Mucosa of descending colon (tissue), 3 donors: ENCODE measurements at regions not wholly inside any gene's neighbourhood (a gene's known extent, or its start where the extent isn't known, plus 50 kb on each side); places are given as distances from the start of the nearest gene placed in this dataset.
A peak's percentile ranks its signal among the peaks of the same experiment; 100 is the strongest.

Experiments used
- ATAC-seq: fragments of 200-7000 bp; cut with Tn5 transposase; one replicate; pipeline ENCODE4 v1.9.1; 2020; ENCODE audit warnings: mild to moderate bottlenecking, moderate library complexity
- DNase-seq, 3 donors: peaks; one replicate each; pipeline ENCODE4 v3.0.0-alpha.2; 2020
- H3K36me3 ChIP-seq: fragments of 200-600 bp; one replicate; pipeline ENCODE4 v1.8.0; 2021; ENCODE audit warnings: low read depth, mild to moderate bottlenecking
- H3K4me1 ChIP-seq: fragments of 200-600 bp; one replicate; pipeline ENCODE4 v1.8.0; 2021; ENCODE audit warnings: low read depth, mild to moderate bottlenecking
- H3K4me3 ChIP-seq: fragments of 200-600 bp; one replicate; pipeline ENCODE4 v1.8.0; 2021; ENCODE audit warnings: mild to moderate bottlenecking
- H3K9me3 ChIP-seq: fragments of 200-600 bp; one replicate; pipeline ENCODE4 v1.8.0; 2021; ENCODE audit warnings: mild to moderate bottlenecking
- intact Hi-C, 2 donors: fragments of 100-400 bp; cut with DNase I in 1 of 2; cut with micrococcal nuclease in 1 of 2; formaldehyde crosslinking; loops; one replicate each; pipeline versions ENCODE4 v1.11.0 to v1.11.1; 2022; cut with DNase I, micrococcal nuclease
- TF ChIP-seq, protein P1 (sequence below): fragments of 200-600 bp; IDR thresholded peaks from one replicate; pipeline ENCODE4 v1.8.0; 2022; ENCODE audit warnings: antibody characterized with exemption, mild to moderate bottlenecking
- donor health status: DM: no; HTN: no; CAD: no; lungs with moderate emphysema.
- donor health status: DM: no; HTN: no; CAD: no.
- donor health status: DM: no; HTN: yes; CAD: no.

DNA sequence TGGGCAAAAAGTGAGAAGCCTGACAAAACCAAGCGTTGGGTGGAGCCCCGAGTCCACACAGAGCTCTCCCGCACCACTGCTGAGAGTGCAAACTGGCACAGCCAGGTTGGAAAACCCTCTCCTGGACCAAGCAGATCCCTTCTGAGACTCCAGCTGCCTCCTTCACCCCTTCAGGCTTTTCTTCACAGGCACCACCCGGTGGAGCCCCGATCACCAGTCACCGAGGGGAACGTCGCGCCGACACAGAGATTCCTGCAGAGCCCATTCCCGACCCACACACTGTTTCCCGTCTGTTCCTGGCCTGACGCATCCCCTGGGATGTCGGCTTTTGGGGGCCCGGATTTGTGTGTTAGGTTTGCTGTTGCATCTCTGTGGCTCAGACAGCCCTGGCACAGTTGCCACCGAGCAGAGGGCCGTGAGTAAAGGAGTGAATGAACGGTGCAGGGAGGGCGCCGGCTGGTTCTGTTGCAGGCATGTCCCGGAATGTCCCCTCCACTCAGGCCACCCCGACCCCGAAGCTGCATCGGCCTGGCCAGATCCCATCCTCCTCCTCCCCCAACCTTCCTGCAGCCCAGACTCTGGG lies 51.0 kb upstream of the INPP5A start:
- TF ChIP-seq, protein P1, sequence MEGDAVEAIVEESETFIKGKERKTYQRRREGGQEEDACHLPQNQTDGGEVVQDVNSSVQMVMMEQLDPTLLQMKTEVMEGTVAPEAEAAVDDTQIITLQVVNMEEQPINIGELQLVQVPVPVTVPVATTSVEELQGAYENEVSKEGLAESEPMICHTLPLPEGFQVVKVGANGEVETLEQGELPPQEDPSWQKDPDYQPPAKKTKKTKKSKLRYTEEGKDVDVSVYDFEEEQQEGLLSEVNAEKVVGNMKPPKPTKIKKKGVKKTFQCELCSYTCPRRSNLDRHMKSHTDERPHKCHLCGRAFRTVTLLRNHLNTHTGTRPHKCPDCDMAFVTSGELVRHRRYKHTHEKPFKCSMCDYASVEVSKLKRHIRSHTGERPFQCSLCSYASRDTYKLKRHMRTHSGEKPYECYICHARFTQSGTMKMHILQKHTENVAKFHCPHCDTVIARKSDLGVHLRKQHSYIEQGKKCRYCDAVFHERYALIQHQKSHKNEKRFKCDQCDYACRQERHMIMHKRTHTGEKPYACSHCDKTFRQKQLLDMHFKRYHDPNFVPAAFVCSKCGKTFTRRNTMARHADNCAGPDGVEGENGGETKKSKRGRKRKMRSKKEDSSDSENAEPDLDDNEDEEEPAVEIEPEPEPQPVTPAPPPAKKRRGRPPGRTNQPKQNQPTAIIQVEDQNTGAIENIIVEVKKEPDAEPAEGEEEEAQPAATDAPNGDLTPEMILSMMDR, result no peak
- intact Hi-C loops, result no loop called here
- no peak overlapping the region for H3K4me3 ChIP-seq
- no peaks in the 10 kb centered on the region for H3K4me1 ChIP-seq
- ATAC-seq (no peak), DNase-seq (peak in 1 of 3 donors; percentile 34)
- H3K36me3 ChIP-seq, result no peaks in the 10 kb centered on the region
- H3K9me3 ChIP-seq, result no peaks in the 10 kb centered on the region

DNA sequence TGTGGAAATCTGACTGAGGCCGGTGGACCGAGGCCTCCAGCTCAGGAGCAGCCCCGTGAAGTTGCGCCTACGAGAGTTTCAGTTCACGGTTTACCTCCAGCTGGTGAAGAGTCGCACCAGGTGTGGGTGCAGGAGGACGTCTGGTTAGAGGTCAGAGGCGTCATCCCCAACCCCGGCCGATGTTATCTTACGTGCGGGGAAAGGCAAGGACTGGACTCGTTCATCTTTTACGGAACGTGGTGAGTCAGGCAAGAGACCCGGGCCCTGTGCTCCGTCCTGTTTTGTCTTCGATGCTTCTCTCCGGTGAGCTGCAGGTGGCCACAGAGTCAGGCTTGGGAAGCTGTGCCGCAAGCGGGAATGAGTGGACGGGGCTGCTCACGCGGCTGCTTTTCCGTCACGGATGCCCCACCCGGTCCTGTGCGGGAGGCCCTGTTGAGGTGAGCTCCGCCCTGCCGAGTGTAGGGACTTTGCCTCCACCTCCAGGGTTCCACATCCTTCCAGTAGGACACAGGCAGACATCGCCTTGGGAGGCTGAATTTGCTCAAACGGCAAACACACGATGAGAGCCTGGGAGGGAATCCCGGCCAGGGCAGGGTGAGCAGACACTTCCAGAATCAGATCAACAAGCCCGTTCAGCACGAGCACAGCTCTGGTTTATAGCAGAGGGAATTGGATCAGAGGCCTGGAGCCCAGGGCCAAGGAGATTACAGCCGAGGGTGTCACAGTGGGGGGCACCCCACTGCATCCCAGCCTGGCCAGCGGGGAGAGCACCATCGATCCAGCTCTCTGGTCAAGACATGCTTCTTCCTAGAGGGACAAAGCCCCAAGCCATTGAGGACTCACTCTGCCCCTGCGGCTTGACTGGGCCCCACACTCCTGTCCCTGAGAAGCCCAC lies 50.1 kb upstream of the INPP5A start:
- intact Hi-C loops, result no loop called here
- ATAC-seq, result peak; percentile 57
- DNase-seq, result peak in 1 of 3 donors; percentile 51

More for the DNA sequence above, 50.1 kb upstream of the INPP5A start:
- TF ChIP-seq, protein P1, result no peak
- Histone ChIP-seq H3K4me3 (no peak overlapping the region), H3K36me3 (no peaks in the 10 kb centered on the region), H3K4me1 (no peaks in the 10 kb centered on the region), H3K9me3 (no peaks in the 10 kb centered on the region)
